ENCODE measurements at regions not wholly inside any gene's neighbourhood (a gene's known extent, or its start where the extent isn't known, plus 50 kb on each side); places are given as distances from the start of the nearest gene placed in this dataset.

- Histone ChIP-seq H3K9me1 (ENCODE audit: control insufficient read depth, extremely low read depth, insufficient read depth, low read length) (no peaks in the 10 kb centered on the region), H3K4me2 (ENCODE audit: control insufficient read depth, extremely low read depth, insufficient read depth, low read depth, low read length) (no peak overlapping the region), H3K27ac (ENCODE audit: control insufficient read depth, insufficient read depth, low read length) (no peak overlapping the region), H3K79me2 (ENCODE audit: control insufficient read depth, insufficient read depth, low read length) (no peaks in the 10 kb centered on the region), H3K4me1 (ENCODE audit: control insufficient read depth, extremely low read depth, insufficient read depth, low read length) (peaks cover 2% of the 10 kb centered on the region), H4K20me1 (ENCODE audit: control insufficient read depth, extremely low read depth, insufficient read depth, low read length) (no peaks in the 10 kb centered on the region), H3K27me3 (ENCODE audit: control insufficient read depth, extremely low read depth, insufficient read depth, low read length) (no peaks in the 10 kb centered on the region), H3K9me3 (ENCODE audit: control insufficient read depth, low read depth, low read length) (no peaks in the 10 kb centered on the region), H3K4me3 (ENCODE audit: control insufficient read depth in 2 of 3, extremely low read depth in 1 of 3, insufficient read depth in 2 of 3, low read depth in 1 of 3, low read length in 3 of 3) (no peak overlapping the region), H3K9ac (ENCODE audit: control insufficient read depth, extremely low read depth, insufficient read depth, low read length) (no peak overlapping the region), H2AFZ (ENCODE audit: control insufficient read depth, low read length) (no peak overlapping the region), H3K36me3 (ENCODE audit: control insufficient read depth in 2 of 2, extremely low read depth in 1 of 2, insufficient read depth in 2 of 2, low read length in 2 of 2) (no peaks in the 10 kb centered on the region)
- FAIRE-seq (no peak), DNase-seq (ENCODE audit: low read depth, low spot score) (no peak)
- dilution Hi-C loops (cut with MboI; ENCODE audit: extremely low pct_ligation_motif_present, low sequenced_read_pairs), result no loop called here
- no peak for TF ChIP-seq CTCF (optimal IDR thresholded peaks at IDR 0.05 in 1 of 3, IDR thresholded peaks at IDR 0.05 in 1 of 3, conservative IDR thresholded peaks at IDR 0.05 in 1 of 3; ENCODE audit: extremely low read depth in 1 of 3, insufficient read depth in 2 of 3, low read length in 3 of 3)
- TF ChIP-seq EZH2 (IDR thresholded peaks at IDR 0.05; ENCODE audit: low read length), result no peak
These were observed 244.2 kb downstream of the PPP1R2C start for GRCh38 chrX:42533761-42534160.

- H4K20me1 ChIP-seq (ENCODE audit: control insufficient read depth, extremely low read depth, insufficient read depth, low read length), result no peaks in the 10 kb centered on the region
- no peak overlapping the region for H3K4me2 ChIP-seq (ENCODE audit: control insufficient read depth, extremely low read depth, insufficient read depth, low read depth, low read length)
- dilution Hi-C loops (cut with MboI; ENCODE audit: extremely low pct_ligation_motif_present, low sequenced_read_pairs), result no loop called here
- DNase-seq (ENCODE audit: low read depth, low spot score) (no peak), FAIRE-seq (no peak)
- no peaks in the 10 kb centered on the region for H3K9me3 ChIP-seq (ENCODE audit: control insufficient read depth, low read depth, low read length)
- H2AFZ ChIP-seq (ENCODE audit: control insufficient read depth, low read length), result no peak overlapping the region
- H3K27me3 ChIP-seq (ENCODE audit: control insufficient read depth, extremely low read depth, insufficient read depth, low read length), result no peaks in the 10 kb centered on the region
- no peaks in the 10 kb centered on the region for H3K9me1 ChIP-seq (ENCODE audit: control insufficient read depth, extremely low read depth, insufficient read depth, low read length)
- TF ChIP-seq EZH2 (IDR thresholded peaks at IDR 0.05; ENCODE audit: low read length) (no peak), CTCF (optimal IDR thresholded peaks at IDR 0.05 in 1 of 3, IDR thresholded peaks at IDR 0.05 in 1 of 3, conservative IDR thresholded peaks at IDR 0.05 in 1 of 3; ENCODE audit: extremely low read depth in 1 of 3, insufficient read depth in 2 of 3, low read length in 3 of 3) (no peak)
- H3K79me2 ChIP-seq (ENCODE audit: control insufficient read depth, insufficient read depth, low read length), result no peaks in the 10 kb centered on the region
- no peak overlapping the region for H3K27ac ChIP-seq (ENCODE audit: control insufficient read depth, insufficient read depth, low read length)
- peaks cover 2% of the 10 kb centered on the region for H3K4me1 ChIP-seq (ENCODE audit: control insufficient read depth, extremely low read depth, insufficient read depth, low read length)
- H3K9ac ChIP-seq (ENCODE audit: control insufficient read depth, extremely low read depth, insufficient read depth, low read length), result no peak overlapping the region
- no peak overlapping the region for H3K4me3 ChIP-seq (ENCODE audit: control insufficient read depth in 2 of 3, extremely low read depth in 1 of 3, insufficient read depth in 2 of 3, low read depth in 1 of 3, low read length in 3 of 3)
- H3K36me3 ChIP-seq (ENCODE audit: control insufficient read depth in 2 of 2, extremely low read depth in 1 of 2, insufficient read depth in 2 of 2, low read length in 2 of 2), result no peaks in the 10 kb centered on the region
These were observed 246.5 kb downstream of the PPP1R2C start for GRCh38 chrX:42531441-42531840.

Measured in keratinocyte (primary cell).